HepG2 (cell line): ENCODE measurements at regions not wholly inside any gene's neighbourhood (a gene's known extent, or its start where the extent isn't known, plus 50 kb on each side); places are given as distances from the start of the nearest gene placed in this dataset.

Experiments used
- ARNTL ChIP-seq: sonication (generic); formaldehyde crosslinking; IDR thresholded peaks from 2 replicates; pipeline ENCODE4 v1.4.0; 2020; ENCODE audit warnings: mild to moderate bottlenecking, missing genetic modification reagents
- FLYWCH1 ChIP-seq: sonication (generic); formaldehyde crosslinking; IDR thresholded peaks from 2 replicates; pipeline ENCODE4 v1.8.1; 2023; ENCODE audit warnings: mild to moderate bottlenecking, missing genetic modification reagents
- JDP2 ChIP-seq: sonication (generic); formaldehyde crosslinking; IDR thresholded peaks from 2 replicates; pipeline ENCODE4 v1.8.1; 2022; ENCODE audit warnings: missing genetic modification reagents, borderline replicate concordance
- NFYB ChIP-seq: sonication (generic); formaldehyde crosslinking; IDR thresholded peaks from 2 replicates; pipeline ENCODE4 v1.4.0; 2020; ENCODE audit warnings: missing genetic modification reagents
- RNF2 ChIP-seq: fragments of 450-650 bp; conservative IDR thresholded peaks from 2 replicates; pipeline ENCODE4 v1.6.1; 2016; ENCODE audit warnings: low read depth
- THAP11 ChIP-seq: IDR thresholded peaks from 2 replicates; pipeline ENCODE4 v1.6.1; 2016; ENCODE audit warnings: missing biosample characterization, missing genetic modification reagents
- ZKSCAN8 ChIP-seq: IDR thresholded peaks from 2 replicates; pipeline ENCODE4 v1.6.1; 2016; ENCODE audit warnings: borderline replicate concordance, missing genetic modification reagents, missing compliant biosample characterization
- ZMYM3 ChIP-seq: sonication (generic); formaldehyde crosslinking; IDR thresholded peaks from 2 replicates; pipeline ENCODE4 v1.5.1; 2020; ENCODE audit warnings: mild to moderate bottlenecking, missing genetic modification reagents
- ZNF260 ChIP-seq: sonication (generic); formaldehyde crosslinking; IDR thresholded peaks from 2 replicates; pipeline ENCODE4 v1.4.0; 2020; ENCODE audit warnings: missing genetic modification reagents, low read depth, mild to moderate bottlenecking, borderline replicate concordance
- ZNF441 ChIP-seq: sonication (generic); formaldehyde crosslinking; IDR thresholded peaks from 2 replicates; pipeline ENCODE4 v1.7.0; 2021; ENCODE audit warnings: missing genetic modification reagents, borderline replicate concordance
- TF ChIP-seq, protein P1 (sequence below): sonication (generic); formaldehyde crosslinking; conservative IDR thresholded peaks from 2 replicates; pipeline ENCODE4 v1.5.0; 2020; ENCODE audit warnings: missing genetic modification reagents
- TF ChIP-seq, protein P2 (sequence below): sonication (generic); formaldehyde crosslinking; IDR thresholded peaks from 2 replicates; pipeline ENCODE4 v1.4.0; 2020; ENCODE audit warnings: mild to moderate bottlenecking, missing genetic modification reagents
- TF ChIP-seq, protein P3 (sequence below): sonication (generic); formaldehyde crosslinking; IDR thresholded peaks from 2 replicates; pipeline ENCODE4 v1.9.0; 2021; ENCODE audit warnings: missing genetic modification reagents, mild to moderate bottlenecking, borderline replicate concordance
- TF ChIP-seq, protein P4 (sequence below): sonication (generic); formaldehyde crosslinking; IDR thresholded peaks from 2 replicates; pipeline ENCODE4 v1.4.0; 2020; ENCODE audit warnings: missing genetic modification reagents
- TF ChIP-seq, protein P5 (sequence below): IDR thresholded peaks from 2 replicates; pipeline ENCODE4 v1.6.1; 2016; ENCODE audit warnings: missing compliant biosample characterization, missing genetic modification reagents, borderline replicate concordance
- TF ChIP-seq, protein P6 (sequence below): sonication (generic); formaldehyde crosslinking; IDR thresholded peaks from 2 replicates; pipeline ENCODE4 v1.4.0; 2020; ENCODE audit warnings: mild to moderate bottlenecking, missing genetic modification reagents

DNA sequence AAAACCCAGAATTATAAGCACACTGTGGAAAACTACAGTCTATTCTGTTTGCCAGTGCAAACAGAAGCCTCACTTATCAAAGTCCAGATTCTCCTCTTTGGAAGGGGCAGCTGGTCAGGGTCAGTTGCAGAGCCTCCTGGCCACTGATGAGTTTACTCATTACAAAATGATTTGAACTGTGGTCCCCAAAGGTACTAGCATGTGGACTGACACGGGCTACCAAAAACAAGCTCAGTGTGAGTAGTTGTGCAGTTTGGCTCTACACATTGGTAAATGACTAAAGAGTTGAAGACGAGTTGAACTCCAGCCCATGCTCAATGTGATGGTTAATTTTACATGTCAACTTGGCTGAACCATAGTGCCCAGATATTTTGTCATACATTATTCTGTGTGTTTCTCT, 221.5 kb downstream of the ZIC4 start (continued):
- TF ChIP-seq, protein P1, sequence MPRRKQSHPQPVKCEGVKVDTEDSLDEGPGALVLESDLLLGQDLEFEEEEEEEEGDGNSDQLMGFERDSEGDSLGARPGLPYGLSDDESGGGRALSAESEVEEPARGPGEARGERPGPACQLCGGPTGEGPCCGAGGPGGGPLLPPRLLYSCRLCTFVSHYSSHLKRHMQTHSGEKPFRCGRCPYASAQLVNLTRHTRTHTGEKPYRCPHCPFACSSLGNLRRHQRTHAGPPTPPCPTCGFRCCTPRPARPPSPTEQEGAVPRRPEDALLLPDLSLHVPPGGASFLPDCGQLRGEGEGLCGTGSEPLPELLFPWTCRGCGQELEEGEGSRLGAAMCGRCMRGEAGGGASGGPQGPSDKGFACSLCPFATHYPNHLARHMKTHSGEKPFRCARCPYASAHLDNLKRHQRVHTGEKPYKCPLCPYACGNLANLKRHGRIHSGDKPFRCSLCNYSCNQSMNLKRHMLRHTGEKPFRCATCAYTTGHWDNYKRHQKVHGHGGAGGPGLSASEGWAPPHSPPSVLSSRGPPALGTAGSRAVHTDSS (CRISPR knock-in tag): no peak
- TF ChIP-seq, protein P2, sequence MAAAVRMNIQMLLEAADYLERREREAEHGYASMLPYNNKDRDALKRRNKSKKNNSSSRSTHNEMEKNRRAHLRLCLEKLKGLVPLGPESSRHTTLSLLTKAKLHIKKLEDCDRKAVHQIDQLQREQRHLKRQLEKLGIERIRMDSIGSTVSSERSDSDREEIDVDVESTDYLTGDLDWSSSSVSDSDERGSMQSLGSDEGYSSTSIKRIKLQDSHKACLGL (CRISPR knock-in tag): no peak
- no peak for TF ChIP-seq ZNF260 (CRISPR knock-in tag)
- TF ChIP-seq ZMYM3 (CRISPR knock-in tag): peak; percentile 58; the same call in 1 of the 2 replicates
- no peak for TF ChIP-seq FLYWCH1 (CRISPR knock-in tag)
- 0 out of 2 replicates have a peak, but pooled peaks have one; percentile 19 for TF ChIP-seq ZNF441
- TF ChIP-seq NFYB (CRISPR knock-in tag): no peak
- TF ChIP-seq, protein P3, sequence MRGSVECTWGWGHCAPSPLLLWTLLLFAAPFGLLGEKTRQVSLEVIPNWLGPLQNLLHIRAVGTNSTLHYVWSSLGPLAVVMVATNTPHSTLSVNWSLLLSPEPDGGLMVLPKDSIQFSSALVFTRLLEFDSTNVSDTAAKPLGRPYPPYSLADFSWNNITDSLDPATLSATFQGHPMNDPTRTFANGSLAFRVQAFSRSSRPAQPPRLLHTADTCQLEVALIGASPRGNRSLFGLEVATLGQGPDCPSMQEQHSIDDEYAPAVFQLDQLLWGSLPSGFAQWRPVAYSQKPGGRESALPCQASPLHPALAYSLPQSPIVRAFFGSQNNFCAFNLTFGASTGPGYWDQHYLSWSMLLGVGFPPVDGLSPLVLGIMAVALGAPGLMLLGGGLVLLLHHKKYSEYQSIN (CRISPR knock-in tag): no peak
- no peak; the same call in 1 of the 2 replicates for TF ChIP-seq ZKSCAN8 (CRISPR knock-in tag)
- TF ChIP-seq JDP2 (CRISPR knock-in tag): no peak
- TF ChIP-seq RNF2: no peak
- TF ChIP-seq, protein P4, sequence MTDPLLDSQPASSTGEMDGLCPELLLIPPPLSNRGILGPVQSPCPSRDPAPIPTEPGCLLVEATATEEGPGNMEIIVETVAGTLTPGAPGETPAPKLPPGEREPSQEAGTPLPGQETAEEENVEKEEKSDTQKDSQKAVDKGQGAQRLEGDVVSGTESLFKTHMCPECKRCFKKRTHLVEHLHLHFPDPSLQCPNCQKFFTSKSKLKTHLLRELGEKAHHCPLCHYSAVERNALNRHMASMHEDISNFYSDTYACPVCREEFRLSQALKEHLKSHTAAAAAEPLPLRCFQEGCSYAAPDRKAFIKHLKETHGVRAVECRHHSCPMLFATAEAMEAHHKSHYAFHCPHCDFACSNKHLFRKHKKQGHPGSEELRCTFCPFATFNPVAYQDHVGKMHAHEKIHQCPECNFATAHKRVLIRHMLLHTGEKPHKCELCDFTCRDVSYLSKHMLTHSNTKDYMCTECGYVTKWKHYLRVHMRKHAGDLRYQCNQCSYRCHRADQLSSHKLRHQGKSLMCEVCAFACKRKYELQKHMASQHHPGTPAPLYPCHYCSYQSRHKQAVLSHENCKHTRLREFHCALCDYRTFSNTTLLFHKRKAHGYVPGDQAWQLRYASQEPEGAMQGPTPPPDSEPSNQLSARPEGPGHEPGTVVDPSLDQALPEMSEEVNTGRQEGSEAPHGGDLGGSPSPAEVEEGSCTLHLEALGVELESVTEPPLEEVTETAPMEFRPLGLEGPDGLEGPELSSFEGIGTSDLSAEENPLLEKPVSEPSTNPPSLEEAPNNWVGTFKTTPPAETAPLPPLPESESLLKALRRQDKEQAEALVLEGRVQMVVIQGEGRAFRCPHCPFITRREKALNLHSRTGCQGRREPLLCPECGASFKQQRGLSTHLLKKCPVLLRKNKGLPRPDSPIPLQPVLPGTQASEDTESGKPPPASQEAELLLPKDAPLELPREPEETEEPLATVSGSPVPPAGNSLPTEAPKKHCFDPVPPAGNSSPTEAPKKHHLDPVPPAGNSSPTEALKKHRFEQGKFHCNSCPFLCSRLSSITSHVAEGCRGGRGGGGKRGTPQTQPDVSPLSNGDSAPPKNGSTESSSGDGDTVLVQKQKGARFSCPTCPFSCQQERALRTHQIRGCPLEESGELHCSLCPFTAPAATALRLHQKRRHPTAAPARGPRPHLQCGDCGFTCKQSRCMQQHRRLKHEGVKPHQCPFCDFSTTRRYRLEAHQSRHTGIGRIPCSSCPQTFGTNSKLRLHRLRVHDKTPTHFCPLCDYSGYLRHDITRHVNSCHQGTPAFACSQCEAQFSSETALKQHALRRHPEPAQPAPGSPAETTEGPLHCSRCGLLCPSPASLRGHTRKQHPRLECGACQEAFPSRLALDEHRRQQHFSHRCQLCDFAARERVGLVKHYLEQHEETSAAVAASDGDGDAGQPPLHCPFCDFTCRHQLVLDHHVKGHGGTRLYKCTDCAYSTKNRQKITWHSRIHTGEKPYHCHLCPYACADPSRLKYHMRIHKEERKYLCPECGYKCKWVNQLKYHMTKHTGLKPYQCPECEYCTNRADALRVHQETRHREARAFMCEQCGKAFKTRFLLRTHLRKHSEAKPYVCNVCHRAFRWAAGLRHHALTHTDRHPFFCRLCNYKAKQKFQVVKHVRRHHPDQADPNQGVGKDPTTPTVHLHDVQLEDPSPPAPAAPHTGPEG: no peak
- TF ChIP-seq, protein P5, sequence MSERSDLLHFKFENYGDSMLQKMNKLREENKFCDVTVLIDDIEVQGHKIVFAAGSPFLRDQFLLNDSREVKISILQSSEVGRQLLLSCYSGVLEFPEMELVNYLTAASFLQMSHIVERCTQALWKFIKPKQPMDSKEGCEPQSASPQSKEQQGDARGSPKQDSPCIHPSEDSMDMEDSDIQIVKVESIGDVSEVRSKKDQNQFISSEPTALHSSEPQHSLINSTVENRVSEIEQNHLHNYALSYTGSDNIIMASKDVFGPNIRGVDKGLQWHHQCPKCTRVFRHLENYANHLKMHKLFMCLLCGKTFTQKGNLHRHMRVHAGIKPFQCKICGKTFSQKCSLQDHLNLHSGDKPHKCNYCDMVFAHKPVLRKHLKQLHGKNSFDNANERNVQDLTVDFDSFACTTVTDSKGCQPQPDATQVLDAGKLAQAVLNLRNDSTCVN (CRISPR knock-in tag): peak; percentile 78; the same call in 1 of the 2 replicates
- TF ChIP-seq ARNTL (CRISPR knock-in tag): peak; percentile 99
- TF ChIP-seq THAP11 (CRISPR knock-in tag): peak; percentile 44; the same call in 1 of the 2 replicates
- TF ChIP-seq, protein P6, sequence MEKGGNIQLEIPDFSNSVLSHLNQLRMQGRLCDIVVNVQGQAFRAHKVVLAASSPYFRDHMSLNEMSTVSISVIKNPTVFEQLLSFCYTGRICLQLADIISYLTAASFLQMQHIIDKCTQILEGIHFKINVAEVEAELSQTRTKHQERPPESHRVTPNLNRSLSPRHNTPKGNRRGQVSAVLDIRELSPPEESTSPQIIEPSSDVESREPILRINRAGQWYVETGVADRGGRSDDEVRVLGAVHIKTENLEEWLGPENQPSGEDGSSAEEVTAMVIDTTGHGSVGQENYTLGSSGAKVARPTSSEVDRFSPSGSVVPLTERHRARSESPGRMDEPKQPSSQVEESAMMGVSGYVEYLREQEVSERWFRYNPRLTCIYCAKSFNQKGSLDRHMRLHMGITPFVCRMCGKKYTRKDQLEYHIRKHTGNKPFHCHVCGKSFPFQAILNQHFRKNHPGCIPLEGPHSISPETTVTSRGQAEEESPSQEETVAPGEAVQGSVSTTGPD (CRISPR knock-in tag): peak; percentile 77; the same call in 1 of the 2 replicates
